ENCODE measurements at regions not wholly inside any gene's neighbourhood (a gene's known extent, or its start where the extent isn't known, plus 50 kb on each side); places are given as distances from the start of the nearest gene placed in this dataset.

- no peaks in the 10 kb centered on the region for H3K4me1 ChIP-seq (ENCODE audit: control insufficient read depth in 1 of 2, insufficient read depth in 2 of 2, low read length in 2 of 2)
- H3K4me2 ChIP-seq (replicated peaks; ENCODE audit: extremely low read depth, low read length, poor library complexity, severe bottlenecking), result no peak overlapping the region
- no peak overlapping the region for H3K4me3 ChIP-seq (replicated peaks in 1 of 3; ENCODE audit: low read depth in 2 of 3, low read length in 3 of 3)
- H3K27me3 ChIP-seq (ENCODE audit: control insufficient read depth in 2 of 2, insufficient read depth in 2 of 2, low read length in 2 of 2), result no peaks in the 10 kb centered on the region
- H3K36me3 ChIP-seq (replicated peaks in 1 of 2; ENCODE audit: control insufficient read depth in 1 of 2, insufficient read depth in 2 of 2, low read length in 2 of 2), result no peaks in the 10 kb centered on the region
- intact Hi-C loops (cut with micrococcal nuclease), result no loop called here
- no peak overlapping the region for H3K9ac ChIP-seq (ENCODE audit: insufficient read depth, low read length, poor library complexity, severe bottlenecking)
- no peak for TF ChIP-seq CTCF (IDR thresholded peaks at IDR 0.05)
- Mint-ChIP-seq H3K27ac (peak overlapping the region in 1 of 7 donors; percentile 68), H3K4me3 (no peak overlapping the region), H3K27me3 (ENCODE audit: low read depth in 3 of 3) (peaks cover 1 to 5% (median 4%) of the 10 kb centered on the region in 3 donors), H3K36me3 (no peaks in the 10 kb centered on the region), H3K4me1 (no peaks in the 10 kb centered on the region), H3K9me3 (peaks cover 0 to 2% (median 0%) of the 10 kb centered on the region in 7 donors)
- WGBS (ENCODE audit: insufficient coverage), result 91% methylated on average over 38 of the region's 41 CpGs
- no peaks in the 10 kb centered on the region for H3K79me2 ChIP-seq (ENCODE audit: insufficient read depth, low read length)
- H3K27ac ChIP-seq (ENCODE audit: low read depth in 1 of 2, low read length in 2 of 2), result no peak overlapping the region
- no peaks in the 10 kb centered on the region for H3K9me3 ChIP-seq (replicated peaks in 1 of 2; ENCODE audit: control insufficient read depth in 1 of 2, insufficient read depth in 1 of 2, low read length in 2 of 2)
- no peak for DNase-seq
- no peak overlapping the region for H2AFZ ChIP-seq (ENCODE audit: insufficient read depth, low read depth, low read length, poor library complexity, severe bottlenecking)
- H4K20me1 ChIP-seq (ENCODE audit: insufficient read depth, low read length), result no peaks in the 10 kb centered on the region
Measured at GRCh38 chr14:101227611-101228594, 324.4 kb upstream of the RTL1 start.

- H3K27me3 Mint-ChIP-seq (ENCODE audit: low read depth in 3 of 3), result peaks cover 2 to 8% (median 5%) of the 10 kb centered on the region in 3 donors
Measured at GRCh38 chr14:101228949-101229541, 325.5 kb upstream of the RTL1 start.

More at GRCh38 chr14:101228949-101229541, 325.5 kb upstream of the RTL1 start:
- Histone ChIP-seq H3K9me3 (replicated peaks in 1 of 2; ENCODE audit: control insufficient read depth in 1 of 2, insufficient read depth in 1 of 2, low read length in 2 of 2) (no peaks in the 10 kb centered on the region), H2AFZ (ENCODE audit: insufficient read depth, low read depth, low read length, poor library complexity, severe bottlenecking) (no peak overlapping the region), H4K20me1 (ENCODE audit: insufficient read depth, low read length) (no peaks in the 10 kb centered on the region), H3K27ac (ENCODE audit: low read depth in 1 of 2, low read length in 2 of 2) (no peak overlapping the region), H3K79me2 (ENCODE audit: insufficient read depth, low read length) (no peaks in the 10 kb centered on the region), H3K9ac (ENCODE audit: insufficient read depth, low read length, poor library complexity, severe bottlenecking) (no peak overlapping the region), H3K4me3 (replicated peaks in 1 of 3; ENCODE audit: low read depth in 2 of 3, low read length in 3 of 3) (no peak overlapping the region), H3K36me3 (replicated peaks in 1 of 2; ENCODE audit: control insufficient read depth in 1 of 2, insufficient read depth in 2 of 2, low read length in 2 of 2) (no peaks in the 10 kb centered on the region), H3K4me2 (replicated peaks; ENCODE audit: extremely low read depth, low read length, poor library complexity, severe bottlenecking) (no peak overlapping the region), H3K4me1 (ENCODE audit: control insufficient read depth in 1 of 2, insufficient read depth in 2 of 2, low read length in 2 of 2) (no peaks in the 10 kb centered on the region), H3K27me3 (ENCODE audit: control insufficient read depth in 2 of 2, insufficient read depth in 2 of 2, low read length in 2 of 2) (no peaks in the 10 kb centered on the region)
- peaks cover 0 to 2% (median 0%) of the 10 kb centered on the region in 7 donors for H3K9me3 Mint-ChIP-seq
- intact Hi-C loops (cut with micrococcal nuclease), result no loop called here
- DNase-seq, result no peak
- H3K4me3 Mint-ChIP-seq, result no peak overlapping the region
- no peaks in the 10 kb centered on the region for H3K36me3 Mint-ChIP-seq
- H3K27ac Mint-ChIP-seq, result no peak overlapping the region
- TF ChIP-seq CTCF (IDR thresholded peaks at IDR 0.05), result no peak
- 95% methylated on average over 14 of the region's 17 CpGs for WGBS (ENCODE audit: insufficient coverage)
- H3K4me1 Mint-ChIP-seq, result no peaks in the 10 kb centered on the region

Measured in CD14-positive monocyte (primary cell).